Keratinocyte (primary cell): ENCODE measurements at regions not wholly inside any gene's neighbourhood (a gene's known extent, or its start where the extent isn't known, plus 50 kb on each side); places are given as distances from the start of the nearest gene placed in this dataset.

ENCODE experiments used
- DNase-seq: peaks from one replicate; pipeline ENCODE4 v3.0.0-alpha.2; 2011; ENCODE audit warnings: low read depth, missing footprints, low spot score
- FAIRE-seq: peaks from 2 replicates; lab custom pipeline; 2011; peaks lifted over from hg19 to GRCh38; lab: Jason Lieb, UNC
- H2AFZ ChIP-seq: 2 replicates; pipeline ENCODE4 v1.6.0; 2012; ENCODE audit warnings: low read length, control low read depth, inconsistent platforms; ENCODE audit not compliant: control insufficient read depth
- H3K27ac ChIP-seq: 2 replicates; pipeline ENCODE4 v1.5.1; 2011; ENCODE audit warnings: low read length; ENCODE audit not compliant: control insufficient read depth, insufficient read depth
- H3K27me3 ChIP-seq: 3 replicates; pipeline ENCODE4 v1.6.0; 2011; ENCODE audit warnings: low read length; ENCODE audit not compliant: control insufficient read depth, insufficient read depth; ENCODE audit errors: extremely low read depth
- H3K36me3 ChIP-seq, 2 experiments: 2 replicates in 1 of 2; 3 replicates in 1 of 2; pipeline ENCODE4 v1.5.1; 2011; ENCODE audit warnings: low read length in 2 of 2, mild to moderate bottlenecking in 1 of 2; ENCODE audit not compliant: control insufficient read depth in 2 of 2, insufficient read depth in 2 of 2; ENCODE audit errors: extremely low read depth in 1 of 2
- H3K4me1 ChIP-seq: 3 replicates; pipeline ENCODE4 v1.5.1; 2011; ENCODE audit warnings: low read length; ENCODE audit not compliant: control insufficient read depth, insufficient read depth; ENCODE audit errors: extremely low read depth
- H3K4me2 ChIP-seq: 3 replicates; pipeline ENCODE4 v1.6.0; 2011; ENCODE audit warnings: low read depth, low read length; ENCODE audit not compliant: control insufficient read depth, insufficient read depth; ENCODE audit errors: extremely low read depth
- H3K4me3 ChIP-seq, 3 experiments: fragments of 200-600 bp in 1 of 3; sonication (generic) in 1 of 3; 2 replicates in 2 of 3; 3 replicates in 1 of 3; pipeline ENCODE4 v1.5.1; 2011 to 2016; ENCODE audit warnings: low read length in 3 of 3, mild to moderate bottlenecking in 3 of 3, control low read depth in 2 of 3, inconsistent platforms in 1 of 3, low read depth in 1 of 3, mixed read lengths in 1 of 3, mixed run types in 1 of 3, moderate library complexity in 1 of 3; ENCODE audit not compliant: control insufficient read depth in 2 of 3, insufficient read depth in 2 of 3; ENCODE audit errors: extremely low read depth in 1 of 3
- H3K79me2 ChIP-seq: 2 replicates; pipeline ENCODE4 v1.6.0; 2012; ENCODE audit warnings: low read length; ENCODE audit not compliant: control insufficient read depth, insufficient read depth
- H3K9ac ChIP-seq: 3 replicates; pipeline ENCODE4 v1.6.0; 2011; ENCODE audit warnings: low read length; ENCODE audit not compliant: control insufficient read depth, insufficient read depth; ENCODE audit errors: extremely low read depth
- H3K9me1 ChIP-seq: 3 replicates; pipeline ENCODE4 v1.6.0; 2011; ENCODE audit warnings: low read length; ENCODE audit not compliant: control insufficient read depth, insufficient read depth; ENCODE audit errors: extremely low read depth
- H3K9me3 ChIP-seq: 2 replicates; pipeline ENCODE4 v1.5.1; 2012; ENCODE audit warnings: low read depth, low read length; ENCODE audit not compliant: control insufficient read depth
- H4K20me1 ChIP-seq: 3 replicates; pipeline ENCODE4 v1.6.0; 2011; ENCODE audit warnings: low read length; ENCODE audit not compliant: control insufficient read depth, insufficient read depth; ENCODE audit errors: extremely low read depth
- EZH2 ChIP-seq: IDR thresholded peaks from one replicate; pipeline ENCODE4 v1.6.1; 2012; ENCODE audit warnings: inconsistent platforms, mild to moderate bottlenecking, low read length, moderate library complexity
- dilution Hi-C: fragments of 300-500 bp; cut with MboI; formaldehyde crosslinking; loops from one replicate; pipeline ENCODE4 v1.7.0; 2020; ENCODE audit warnings: low sequenced_read_pairs; ENCODE audit not compliant: extremely low pct_ligation_motif_present
- TF ChIP-seq, protein P1 (sequence below), 3 experiments: IDR thresholded peaks in 1 of 3; conservative IDR thresholded peaks in 1 of 3; optimal IDR thresholded peaks in 1 of 3; 2 replicates in 2 of 3; 3 replicates in 1 of 3; pipeline versions ENCODE3 to v1.5.1; 2011; ENCODE audit warnings: low read length in 3 of 3, mild to moderate bottlenecking in 3 of 3, moderate library complexity in 2 of 3, control low read depth in 1 of 3, inconsistent platforms in 1 of 3; ENCODE audit not compliant: insufficient read depth in 2 of 3; ENCODE audit errors: extremely low read depth in 1 of 3

DNA sequence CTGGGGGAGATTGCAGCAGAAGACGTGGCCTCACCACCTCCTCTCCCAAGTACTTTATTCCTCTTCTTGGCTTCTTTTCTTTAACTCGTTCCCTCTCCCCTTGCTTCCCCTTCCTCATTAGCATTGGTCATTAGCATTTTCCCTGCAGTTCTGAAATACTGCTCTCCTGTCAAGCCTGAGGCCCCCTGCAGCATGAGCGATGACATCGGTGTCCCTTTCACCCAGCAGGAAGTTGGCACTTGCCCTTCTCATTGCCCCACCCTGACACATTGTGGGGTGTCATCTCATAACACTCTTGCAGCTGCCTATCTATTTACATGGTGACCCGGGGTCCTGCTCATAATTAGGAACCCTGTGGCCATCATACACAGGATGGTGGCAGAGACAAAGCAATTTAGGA lies 167.1 kb downstream of the ARRDC4 start:
- no peak overlapping the region for H3K27ac ChIP-seq
- H3K4me1 ChIP-seq, result peaks cover 30% of the 10 kb centered on the region
- DNase-seq, result no peak
- H3K36me3 ChIP-seq, result no peaks in the 10 kb centered on the region
- no peaks in the 10 kb centered on the region for H3K9me1 ChIP-seq
- H3K4me2 ChIP-seq, result no peak overlapping the region
- no peaks in the 10 kb centered on the region for H3K9me3 ChIP-seq
- no peaks in the 10 kb centered on the region for H4K20me1 ChIP-seq
- dilution Hi-C loops, result no loop called here
- no peak for FAIRE-seq
- TF ChIP-seq EZH2, result no peak
- TF ChIP-seq, protein P1, sequence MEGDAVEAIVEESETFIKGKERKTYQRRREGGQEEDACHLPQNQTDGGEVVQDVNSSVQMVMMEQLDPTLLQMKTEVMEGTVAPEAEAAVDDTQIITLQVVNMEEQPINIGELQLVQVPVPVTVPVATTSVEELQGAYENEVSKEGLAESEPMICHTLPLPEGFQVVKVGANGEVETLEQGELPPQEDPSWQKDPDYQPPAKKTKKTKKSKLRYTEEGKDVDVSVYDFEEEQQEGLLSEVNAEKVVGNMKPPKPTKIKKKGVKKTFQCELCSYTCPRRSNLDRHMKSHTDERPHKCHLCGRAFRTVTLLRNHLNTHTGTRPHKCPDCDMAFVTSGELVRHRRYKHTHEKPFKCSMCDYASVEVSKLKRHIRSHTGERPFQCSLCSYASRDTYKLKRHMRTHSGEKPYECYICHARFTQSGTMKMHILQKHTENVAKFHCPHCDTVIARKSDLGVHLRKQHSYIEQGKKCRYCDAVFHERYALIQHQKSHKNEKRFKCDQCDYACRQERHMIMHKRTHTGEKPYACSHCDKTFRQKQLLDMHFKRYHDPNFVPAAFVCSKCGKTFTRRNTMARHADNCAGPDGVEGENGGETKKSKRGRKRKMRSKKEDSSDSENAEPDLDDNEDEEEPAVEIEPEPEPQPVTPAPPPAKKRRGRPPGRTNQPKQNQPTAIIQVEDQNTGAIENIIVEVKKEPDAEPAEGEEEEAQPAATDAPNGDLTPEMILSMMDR (optimal IDR thresholded peaks at IDR 0.05 in 1 of 3, IDR thresholded peaks at IDR 0.05 in 1 of 3, conservative IDR thresholded peaks at IDR 0.05 in 1 of 3; ENCODE audit: extremely low read depth in 1 of 3, insufficient read depth in 2 of 3, low read length in 3 of 3), result no peak
- H2AFZ ChIP-seq, result no peak overlapping the region
- no peak overlapping the region for H3K4me3 ChIP-seq
- no peaks in the 10 kb centered on the region for H3K27me3 ChIP-seq
- no peak overlapping the region for H3K9ac ChIP-seq
- H3K79me2 ChIP-seq, result no peaks in the 10 kb centered on the region

DNA sequence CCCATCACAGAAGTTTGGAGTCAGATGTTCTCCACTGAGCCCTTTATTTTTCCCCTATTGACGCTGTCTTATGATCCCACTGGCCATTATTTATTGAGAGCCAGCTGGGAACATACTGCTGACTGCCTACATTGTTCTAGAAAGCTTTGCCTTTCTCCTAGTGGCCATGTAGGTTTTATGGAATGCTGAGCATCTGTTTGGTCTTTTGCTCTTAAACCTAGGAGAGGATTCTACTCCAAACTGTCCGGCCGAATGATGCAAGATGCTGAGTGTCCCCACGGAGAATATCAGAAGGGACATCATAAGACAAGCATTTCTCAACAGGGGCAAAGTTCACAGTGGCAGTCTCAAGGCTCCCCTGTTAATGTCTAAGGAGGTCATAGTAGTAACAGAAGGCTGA lies 171.4 kb downstream of the ARRDC4 start:
- no peaks in the 10 kb centered on the region for H3K9me1 ChIP-seq
- no peak overlapping the region for H3K27ac ChIP-seq

More for the DNA sequence above, 171.4 kb downstream of the ARRDC4 start:
- TF ChIP-seq, protein P1 (optimal IDR thresholded peaks at IDR 0.05 in 1 of 3, IDR thresholded peaks at IDR 0.05 in 1 of 3, conservative IDR thresholded peaks at IDR 0.05 in 1 of 3; ENCODE audit: extremely low read depth in 1 of 3, insufficient read depth in 2 of 3, low read length in 3 of 3), result no peak
- dilution Hi-C loops, result no loop called here
- H3K4me1 ChIP-seq, result peaks cover under 1% of the 10 kb centered on the region
- H3K9me3 ChIP-seq, result no peaks in the 10 kb centered on the region
- DNase-seq (no peak), FAIRE-seq (no peak)
- H3K79me2 ChIP-seq, result no peaks in the 10 kb centered on the region
- H3K27me3 ChIP-seq, result no peaks in the 10 kb centered on the region
- no peak overlapping the region for H3K9ac ChIP-seq
- no peak overlapping the region for H2AFZ ChIP-seq
- no peaks in the 10 kb centered on the region for H3K36me3 ChIP-seq
- H3K4me3 ChIP-seq, result no peak overlapping the region
- H4K20me1 ChIP-seq, result no peaks in the 10 kb centered on the region
- H3K4me2 ChIP-seq, result no peak overlapping the region
